ENCODE measurements at regions not wholly inside any gene's neighbourhood (a gene's known extent, or its start where the extent isn't known, plus 50 kb on each side); places are given as distances from the start of the nearest gene placed in this dataset.

DNA sequence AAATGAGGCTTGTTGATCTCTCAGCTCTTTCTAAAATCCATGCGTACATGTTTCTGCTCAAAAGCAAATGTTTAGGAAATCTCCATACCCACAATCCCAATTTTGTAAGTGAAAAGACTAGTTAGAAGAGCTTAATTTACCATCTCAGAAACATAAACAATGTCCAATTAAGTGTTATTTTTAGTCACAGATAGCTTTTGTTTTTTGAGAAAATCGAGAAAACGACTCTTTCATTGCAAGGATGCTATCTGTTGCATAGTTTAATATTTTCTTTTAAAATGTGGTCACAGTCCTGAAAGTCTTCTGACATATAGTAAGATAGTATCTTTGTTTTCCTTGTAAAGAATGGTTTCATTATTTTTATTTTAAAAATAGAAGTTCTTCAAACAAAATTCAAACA is 338.0 kb upstream of the DAB2 start:
- no peak overlapping the region for H3K9ac ChIP-seq (ENCODE audit: control insufficient read depth, extremely low read depth, insufficient read depth, low read length)
- DNase-seq (ENCODE audit: low read depth, low spot score) = no peak
- no peaks in the 10 kb centered on the region for H3K9me3 ChIP-seq (ENCODE audit: control insufficient read depth, low read depth, low read length)
- H4K20me1 ChIP-seq (ENCODE audit: control insufficient read depth, extremely low read depth, insufficient read depth, low read length) = no peaks in the 10 kb centered on the region
- dilution Hi-C loops (cut with MboI; ENCODE audit: extremely low pct_ligation_motif_present, low sequenced_read_pairs) = no loop called here
- H3K79me2 ChIP-seq (ENCODE audit: control insufficient read depth, insufficient read depth, low read length) = no peaks in the 10 kb centered on the region
- no peak overlapping the region for H3K4me3 ChIP-seq (ENCODE audit: control insufficient read depth in 2 of 3, extremely low read depth in 1 of 3, insufficient read depth in 2 of 3, low read depth in 1 of 3, low read length in 3 of 3)
- H2AFZ ChIP-seq (ENCODE audit: control insufficient read depth, low read length) = no peak overlapping the region
- no peak overlapping the region for H3K4me2 ChIP-seq (ENCODE audit: control insufficient read depth, extremely low read depth, insufficient read depth, low read depth, low read length)
- no peaks in the 10 kb centered on the region for H3K27me3 ChIP-seq (ENCODE audit: control insufficient read depth, extremely low read depth, insufficient read depth, low read length)
- no peak for FAIRE-seq
- TF ChIP-seq, protein P1, sequence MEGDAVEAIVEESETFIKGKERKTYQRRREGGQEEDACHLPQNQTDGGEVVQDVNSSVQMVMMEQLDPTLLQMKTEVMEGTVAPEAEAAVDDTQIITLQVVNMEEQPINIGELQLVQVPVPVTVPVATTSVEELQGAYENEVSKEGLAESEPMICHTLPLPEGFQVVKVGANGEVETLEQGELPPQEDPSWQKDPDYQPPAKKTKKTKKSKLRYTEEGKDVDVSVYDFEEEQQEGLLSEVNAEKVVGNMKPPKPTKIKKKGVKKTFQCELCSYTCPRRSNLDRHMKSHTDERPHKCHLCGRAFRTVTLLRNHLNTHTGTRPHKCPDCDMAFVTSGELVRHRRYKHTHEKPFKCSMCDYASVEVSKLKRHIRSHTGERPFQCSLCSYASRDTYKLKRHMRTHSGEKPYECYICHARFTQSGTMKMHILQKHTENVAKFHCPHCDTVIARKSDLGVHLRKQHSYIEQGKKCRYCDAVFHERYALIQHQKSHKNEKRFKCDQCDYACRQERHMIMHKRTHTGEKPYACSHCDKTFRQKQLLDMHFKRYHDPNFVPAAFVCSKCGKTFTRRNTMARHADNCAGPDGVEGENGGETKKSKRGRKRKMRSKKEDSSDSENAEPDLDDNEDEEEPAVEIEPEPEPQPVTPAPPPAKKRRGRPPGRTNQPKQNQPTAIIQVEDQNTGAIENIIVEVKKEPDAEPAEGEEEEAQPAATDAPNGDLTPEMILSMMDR (optimal IDR thresholded peaks at IDR 0.05 in 1 of 3, IDR thresholded peaks at IDR 0.05 in 1 of 3, conservative IDR thresholded peaks at IDR 0.05 in 1 of 3; ENCODE audit: extremely low read depth in 1 of 3, insufficient read depth in 2 of 3, low read length in 3 of 3) = no peak
- TF ChIP-seq EZH2 (IDR thresholded peaks at IDR 0.05; ENCODE audit: low read length) = no peak
- H3K4me1 ChIP-seq (ENCODE audit: control insufficient read depth, extremely low read depth, insufficient read depth, low read length) = no peaks in the 10 kb centered on the region
- H3K36me3 ChIP-seq (ENCODE audit: control insufficient read depth in 2 of 2, extremely low read depth in 1 of 2, insufficient read depth in 2 of 2, low read length in 2 of 2) = no peaks in the 10 kb centered on the region
- H3K27ac ChIP-seq (ENCODE audit: control insufficient read depth, insufficient read depth, low read length) = no peak overlapping the region
- no peaks in the 10 kb centered on the region for H3K9me1 ChIP-seq (ENCODE audit: control insufficient read depth, extremely low read depth, insufficient read depth, low read length)

DNA sequence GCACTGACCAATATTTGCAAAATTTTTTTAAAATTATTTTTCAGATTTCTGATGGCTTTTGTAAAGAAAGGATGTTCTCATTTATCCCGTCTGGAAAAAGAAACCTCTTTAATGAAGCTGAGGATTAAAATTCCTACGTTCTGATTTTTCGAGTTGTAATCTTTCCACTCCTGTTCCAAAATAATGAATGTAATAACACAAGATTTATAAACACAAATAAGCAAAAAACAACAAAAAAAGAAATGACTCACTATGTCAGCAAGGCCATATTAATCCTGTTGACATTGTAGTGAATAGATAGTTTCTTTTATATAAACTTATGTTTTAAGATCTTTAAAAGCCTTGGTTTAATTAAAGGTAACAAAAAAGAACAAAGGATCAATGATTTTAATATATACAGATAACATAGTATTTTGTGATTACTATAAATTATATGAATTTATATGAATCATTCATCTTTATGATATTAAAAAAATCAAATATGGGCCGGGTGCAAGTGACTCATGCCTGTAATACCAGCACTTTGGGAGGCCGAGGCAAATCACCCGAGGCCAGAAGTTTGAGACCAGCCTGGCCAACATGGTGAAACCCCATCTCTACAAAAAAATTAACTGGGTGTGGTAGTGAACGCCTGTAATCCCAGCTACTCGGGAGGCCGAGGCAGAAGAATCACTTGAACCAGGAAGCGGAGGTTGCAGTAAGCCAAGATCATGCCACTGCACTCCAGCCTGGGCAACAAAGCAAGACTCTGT is 336.6 kb upstream of the DAB2 start:
- Histone ChIP-seq H3K9ac (ENCODE audit: control insufficient read depth, extremely low read depth, insufficient read depth, low read length) (no peak overlapping the region), H3K4me1 (ENCODE audit: control insufficient read depth, extremely low read depth, insufficient read depth, low read length) (no peaks in the 10 kb centered on the region), H2AFZ (ENCODE audit: control insufficient read depth, low read length) (no peak overlapping the region), H3K9me3 (ENCODE audit: control insufficient read depth, low read depth, low read length) (no peaks in the 10 kb centered on the region), H4K20me1 (ENCODE audit: control insufficient read depth, extremely low read depth, insufficient read depth, low read length) (no peaks in the 10 kb centered on the region), H3K27me3 (ENCODE audit: control insufficient read depth, extremely low read depth, insufficient read depth, low read length) (no peaks in the 10 kb centered on the region), H3K79me2 (ENCODE audit: control insufficient read depth, insufficient read depth, low read length) (no peaks in the 10 kb centered on the region), H3K27ac (ENCODE audit: control insufficient read depth, insufficient read depth, low read length) (no peak overlapping the region), H3K4me2 (ENCODE audit: control insufficient read depth, extremely low read depth, insufficient read depth, low read depth, low read length) (no peak overlapping the region), H3K9me1 (ENCODE audit: control insufficient read depth, extremely low read depth, insufficient read depth, low read length) (no peaks in the 10 kb centered on the region), H3K4me3 (ENCODE audit: control insufficient read depth in 2 of 3, extremely low read depth in 1 of 3, insufficient read depth in 2 of 3, low read depth in 1 of 3, low read length in 3 of 3) (no peak overlapping the region), H3K36me3 (ENCODE audit: control insufficient read depth in 2 of 2, extremely low read depth in 1 of 2, insufficient read depth in 2 of 2, low read length in 2 of 2) (no peaks in the 10 kb centered on the region)
- no peak for TF ChIP-seq EZH2 (IDR thresholded peaks at IDR 0.05; ENCODE audit: low read length)
- FAIRE-seq = no peak
- dilution Hi-C loops (cut with MboI; ENCODE audit: extremely low pct_ligation_motif_present, low sequenced_read_pairs) = no loop called here
- no peak for DNase-seq (ENCODE audit: low read depth, low spot score)
